HG02623 (cell line): ENCODE measurements at regions not wholly inside any gene's neighbourhood (a gene's known extent, or its start where the extent isn't known, plus 50 kb on each side); places are given as distances from the start of the nearest gene placed in this dataset.

ENCODE experiments used
- ATAC-seq: cut with Tn5 transposase; IDR thresholded peaks from one replicate; pipeline ENCODE4 v1.9.1; 2021; ENCODE audit warnings: moderate library complexity; ENCODE audit not compliant: unreplicated experiment

- ATAC-seq: no peak
Observed at GRCh38 chr10:3980660-3981059, 195.7 kb upstream of the KLF6 start.

- no peak for ATAC-seq
Observed at GRCh38 chr10:3980144-3980543, 195.1 kb upstream of the KLF6 start.

- ATAC-seq: no peak
Observed at GRCh38 chr10:3978761-3979160, 193.8 kb upstream of the KLF6 start.

- no peak for ATAC-seq
Observed at GRCh38 chr10:3978174-3978573, 193.2 kb upstream of the KLF6 start.

- no peak for ATAC-seq
Observed at GRCh38 chr10:3977761-3978160, 192.8 kb upstream of the KLF6 start.

GRCh38 chr10:3976718-3977117 lies 191.7 kb upstream of the KLF6 start:
- no peak for ATAC-seq

GRCh38 chr10:3976171-3976570 lies 191.2 kb upstream of the KLF6 start:
- ATAC-seq: no peak

GRCh38 chr10:3975016-3975415 lies 190.0 kb upstream of the KLF6 start:
- ATAC-seq: no peak

- no peak for ATAC-seq
Observed at GRCh38 chr10:3972460-3973301, 187.7 kb upstream of the KLF6 start.

GRCh38 chr10:3971713-3972112 lies 186.7 kb upstream of the KLF6 start:
- no peak for ATAC-seq

GRCh38 chr10:3969876-3970666 lies 185.1 kb upstream of the KLF6 start:
- ATAC-seq: no peak

GRCh38 chr10:3968727-3969126 lies 183.7 kb upstream of the KLF6 start:
- ATAC-seq: no peak

GRCh38 chr10:3964516-3964915 lies 179.5 kb upstream of the KLF6 start:
- no peak for ATAC-seq

- ATAC-seq: no peak
Observed at GRCh38 chr10:3963191-3963673, 178.2 kb upstream of the KLF6 start.

GRCh38 chr10:3961082-3961481 lies 176.1 kb upstream of the KLF6 start:
- ATAC-seq: no peak

- no peak for ATAC-seq
Observed at GRCh38 chr10:3960496-3960895, 175.5 kb upstream of the KLF6 start.

GRCh38 chr10:3959370-3960325 lies 174.6 kb upstream of the KLF6 start:
- ATAC-seq: no peak

- no peak for ATAC-seq
Observed at GRCh38 chr10:3958472-3958996, 173.5 kb upstream of the KLF6 start.

- no peak for ATAC-seq
Observed at GRCh38 chr10:3955955-3956617, 171.1 kb upstream of the KLF6 start.

- ATAC-seq: no peak
Observed at GRCh38 chr10:3955493-3955892, 170.5 kb upstream of the KLF6 start.
